Epithelial cell of esophagus (primary cell): ENCODE measurements at regions not wholly inside any gene's neighbourhood (a gene's known extent, or its start where the extent isn't known, plus 50 kb on each side); places are given as distances from the start of the nearest gene placed in this dataset.

ENCODE experiments used
- DNase-seq: peaks from one replicate; pipeline ENCODE4 v3.0.0; 2010; ENCODE audit warnings: low read depth
- H3K4me3 ChIP-seq: 2 replicates; pipeline ENCODE4 v1.5.1; 2011; ENCODE audit warnings: mild to moderate bottlenecking, low read length, control low read depth
- TF ChIP-seq, protein P1 (sequence below): IDR thresholded peaks from 2 replicates; pipeline ENCODE4 v1.5.1; 2011; ENCODE audit warnings: low read depth, mild to moderate bottlenecking, low read length, control low read depth, inconsistent platforms; ENCODE audit not compliant: insufficient read depth; ENCODE audit errors: missing control alignments

DNA sequence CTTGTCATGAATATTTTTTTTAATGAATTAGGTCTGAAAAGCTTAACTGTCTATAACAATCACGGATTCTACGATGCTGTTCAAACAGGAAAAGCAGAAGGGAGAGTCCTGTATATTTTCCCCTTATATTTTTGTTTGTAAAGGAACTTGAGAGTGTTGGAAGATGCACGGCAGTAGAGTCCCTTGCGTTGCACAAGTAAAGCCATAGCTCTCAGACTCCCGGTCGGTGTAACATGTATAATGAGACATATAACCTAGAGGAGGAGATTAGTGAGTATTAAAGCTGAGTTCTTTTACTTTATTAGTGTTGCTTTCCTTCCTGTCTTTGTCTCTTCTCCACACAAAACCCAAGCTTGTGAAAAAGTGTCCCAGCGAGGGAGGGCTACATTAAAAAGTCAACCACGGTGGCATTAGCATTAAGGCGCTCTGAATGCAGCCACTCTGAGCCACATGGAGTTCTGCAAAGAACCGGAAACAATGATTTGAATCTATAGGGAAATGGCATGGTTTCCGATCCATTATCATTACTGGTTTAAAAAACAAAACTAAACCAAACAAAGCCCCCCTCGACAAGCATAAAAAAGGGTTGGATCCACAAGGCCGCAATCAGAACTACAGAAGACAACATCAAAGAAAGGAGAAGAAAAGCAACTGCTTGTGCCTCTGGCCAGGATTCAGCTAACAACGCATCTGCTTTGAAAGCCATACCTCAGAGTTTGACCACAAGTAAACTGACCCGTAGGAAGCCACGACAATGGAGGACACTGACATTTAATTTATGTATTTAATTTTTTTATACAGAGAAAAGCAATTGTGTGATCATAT lies 356.8 kb downstream of the LMO4 start:
- DNase-seq = peak; percentile 7
- H3K4me3 ChIP-seq = no peak overlapping the region
- TF ChIP-seq, protein P1, sequence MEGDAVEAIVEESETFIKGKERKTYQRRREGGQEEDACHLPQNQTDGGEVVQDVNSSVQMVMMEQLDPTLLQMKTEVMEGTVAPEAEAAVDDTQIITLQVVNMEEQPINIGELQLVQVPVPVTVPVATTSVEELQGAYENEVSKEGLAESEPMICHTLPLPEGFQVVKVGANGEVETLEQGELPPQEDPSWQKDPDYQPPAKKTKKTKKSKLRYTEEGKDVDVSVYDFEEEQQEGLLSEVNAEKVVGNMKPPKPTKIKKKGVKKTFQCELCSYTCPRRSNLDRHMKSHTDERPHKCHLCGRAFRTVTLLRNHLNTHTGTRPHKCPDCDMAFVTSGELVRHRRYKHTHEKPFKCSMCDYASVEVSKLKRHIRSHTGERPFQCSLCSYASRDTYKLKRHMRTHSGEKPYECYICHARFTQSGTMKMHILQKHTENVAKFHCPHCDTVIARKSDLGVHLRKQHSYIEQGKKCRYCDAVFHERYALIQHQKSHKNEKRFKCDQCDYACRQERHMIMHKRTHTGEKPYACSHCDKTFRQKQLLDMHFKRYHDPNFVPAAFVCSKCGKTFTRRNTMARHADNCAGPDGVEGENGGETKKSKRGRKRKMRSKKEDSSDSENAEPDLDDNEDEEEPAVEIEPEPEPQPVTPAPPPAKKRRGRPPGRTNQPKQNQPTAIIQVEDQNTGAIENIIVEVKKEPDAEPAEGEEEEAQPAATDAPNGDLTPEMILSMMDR = no peak

DNA sequence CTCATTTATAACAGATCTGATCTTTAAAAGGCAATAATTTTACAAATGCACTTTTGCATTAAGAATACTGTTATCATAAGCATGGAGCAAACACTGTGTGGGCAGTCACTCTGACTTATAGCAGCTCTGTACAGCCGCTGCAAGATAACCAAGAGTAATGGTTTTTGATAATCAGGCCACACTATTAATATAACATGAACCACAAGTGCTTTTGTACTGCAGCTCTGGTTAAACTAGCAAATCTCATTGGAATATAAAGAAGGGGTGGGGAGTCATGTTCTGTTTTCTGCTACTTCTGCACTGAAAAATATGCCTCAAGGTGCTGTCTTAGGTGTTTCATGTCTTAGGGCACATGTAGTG lies 357.4 kb downstream of the LMO4 start:
- TF ChIP-seq, protein P1 = no peak
- DNase-seq = no peak
- H3K4me3 ChIP-seq = no peak overlapping the region

DNA sequence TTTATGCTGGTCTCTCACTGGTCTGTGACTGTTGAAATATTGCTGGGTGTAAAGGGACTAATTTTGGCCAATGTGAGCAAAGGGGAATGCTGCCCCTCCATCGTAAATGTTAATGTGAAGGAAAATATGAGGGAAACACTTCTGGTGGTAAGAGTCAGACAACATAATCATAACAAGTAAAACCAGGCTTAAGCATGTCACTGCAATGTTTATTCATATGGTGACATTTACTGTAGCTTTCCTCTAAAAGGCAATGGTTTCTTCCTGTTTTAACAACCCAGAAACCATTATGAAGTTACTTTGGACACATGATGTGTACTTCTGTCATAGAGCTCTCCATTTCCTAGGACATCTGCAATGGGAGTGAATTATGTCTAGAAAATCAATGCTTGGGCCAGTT lies 358.0 kb downstream of the LMO4 start:
- TF ChIP-seq, protein P1 = no peak
- H3K4me3 ChIP-seq = no peak overlapping the region
- DNase-seq = no peak

DNA sequence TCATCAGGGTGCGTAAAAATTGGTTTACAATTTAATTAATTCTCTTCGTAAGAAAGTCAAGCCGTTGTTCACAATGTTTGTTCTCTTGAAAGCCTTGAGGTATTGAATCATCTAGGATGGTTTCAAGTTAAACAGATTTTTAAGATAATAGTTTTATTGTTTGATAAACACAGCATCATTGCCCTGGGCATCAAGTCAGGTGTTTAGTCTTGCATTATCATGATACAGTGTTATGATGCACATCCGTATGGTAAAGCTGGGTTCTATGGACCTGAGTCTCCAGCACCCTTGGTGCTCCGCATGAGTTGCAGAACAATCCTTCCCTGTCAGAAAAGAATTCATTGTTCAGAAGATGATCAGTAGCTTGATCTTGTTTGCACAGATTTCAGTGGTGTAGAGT lies 359.5 kb downstream of the LMO4 start:
- TF ChIP-seq, protein P1 = no peak
- DNase-seq = no peak
- H3K4me3 ChIP-seq = no peak overlapping the region

DNA sequence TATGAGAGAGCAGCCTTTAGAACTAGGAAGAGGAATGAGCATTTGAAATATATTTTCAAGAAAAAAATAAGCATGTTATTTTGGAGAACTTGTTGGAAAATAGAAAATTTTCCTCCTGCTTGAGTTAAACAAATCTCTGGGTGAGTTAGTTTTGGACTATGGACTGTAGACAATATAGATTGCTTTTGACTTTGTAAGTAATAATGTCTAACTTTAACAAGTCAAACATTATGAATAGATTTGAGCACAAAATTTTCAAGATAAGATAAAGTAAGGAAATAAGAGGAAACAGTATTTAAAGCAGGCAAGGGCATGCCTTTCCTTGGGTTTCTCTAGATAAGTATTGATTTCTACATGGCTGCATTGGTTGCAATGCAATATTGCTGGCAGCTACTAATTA lies 360.8 kb downstream of the LMO4 start:
- DNase-seq = no peak
- TF ChIP-seq, protein P1 = no peak

DNA sequence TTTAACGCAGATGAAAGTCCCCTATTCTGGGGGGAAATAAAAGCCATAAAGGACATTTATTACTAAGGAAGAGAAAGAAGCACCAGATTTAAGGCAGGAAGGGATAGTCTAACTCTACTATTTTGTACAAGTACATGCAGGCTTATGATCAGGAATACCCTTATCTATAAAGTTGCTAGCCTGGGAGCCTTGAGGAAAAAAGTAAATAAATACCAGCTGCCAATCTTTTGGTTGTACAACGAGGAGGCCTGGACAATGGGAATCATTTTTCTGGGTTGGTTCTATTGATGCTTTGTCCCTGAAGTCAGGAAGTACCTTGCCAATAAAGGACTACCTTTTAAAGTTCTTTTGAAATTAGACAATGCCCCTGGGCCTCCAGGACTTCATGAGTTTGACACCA lies 367.8 kb downstream of the LMO4 start:
- DNase-seq = no peak
- no peak overlapping the region for H3K4me3 ChIP-seq
- TF ChIP-seq, protein P1 = no peak

More for the DNA sequence above, 360.8 kb downstream of the LMO4 start:
- H3K4me3 ChIP-seq = no peak overlapping the region

DNA sequence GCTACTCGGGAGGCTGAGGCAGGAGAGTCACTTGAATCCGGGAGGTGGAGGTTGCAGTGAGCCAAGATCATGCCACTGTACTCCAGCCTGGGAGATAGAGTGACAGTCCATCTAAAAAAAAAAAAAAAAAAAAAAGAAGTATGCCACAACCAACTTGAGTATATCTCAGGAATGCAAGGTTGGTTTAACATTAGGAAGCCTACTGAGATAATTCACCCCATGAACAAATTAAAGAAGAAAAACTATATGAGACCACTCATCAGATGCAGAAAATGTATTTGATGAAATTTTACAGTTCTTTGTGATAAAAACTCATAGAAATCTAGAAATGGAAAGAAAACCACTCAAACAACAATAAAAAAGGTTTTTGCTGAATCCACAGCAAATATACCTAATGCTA lies 373.8 kb downstream of the LMO4 start:
- no peak for DNase-seq
- TF ChIP-seq, protein P1 = no peak
- no peak overlapping the region for H3K4me3 ChIP-seq
